K562 (cell line): ENCODE measurements at regions not wholly inside any gene's neighbourhood (a gene's known extent, or its start where the extent isn't known, plus 50 kb on each side); places are given as distances from the start of the nearest gene placed in this dataset.

ENCODE experiments used
- ATAC-seq: fragments of 200-7000 bp; cut with Tn5 transposase; 3 replicates; pipeline ENCODE4 v1.9.1; 2020; ENCODE audit warnings: moderate library complexity
- BruUV-seq: library from RNA; stranded (reverse); fragments of 400-500 nt; replicated peaks from 2 replicates; lab custom pipeline; 2021; lab: Mats Ljungman, UMichigan
- CTCF ChIA-PET: fragments of 300-600 bp; formaldehyde crosslinking; extraction: SDS; loops from one replicate; lab custom pipeline; 2021; ENCODE audit warnings: low intra/inter-chr PET ratio; lab: Yijun Ruan, JAX
- POLR2A ChIA-PET: fragments of 300-600, 350-650 bp; sonication (Branson Sonifier 250); formaldehyde crosslinking; extraction: SDS; loops from one replicate; lab custom pipeline; 2021; ENCODE audit warnings: antibody characterized with exemption, inconsistent platforms; lab: Yijun Ruan, JAX
- DNase-seq, 4 experiments: peaks; one replicate each; pipeline versions ENCODE4 v3.0.0 to v3.0.0-alpha.2; 2011 to 2018; ENCODE audit warnings: low spot score in 3 of 4, mixed read lengths in 3 of 4; ENCODE audit errors: extremely low read depth in 1 of 4
- FAIRE-seq: peaks from 2 replicates; lab custom pipeline; 2011; peaks lifted over from hg19 to GRCh38; lab: Jason Lieb, UNC
- H2AFZ ChIP-seq: 2 replicates; pipeline ENCODE4 v1.6.0; 2011; ENCODE audit warnings: low read depth, low read length, control low read depth, inconsistent platforms
- H3K27ac ChIP-seq: fragments of 200-600 bp; 3 replicates; pipeline ENCODE4 v1.8.0; 2011; ENCODE audit warnings: low read depth, mild to moderate bottlenecking, control low read depth, inconsistent platforms, low read length, moderate library complexity, mixed read lengths; ENCODE audit errors: extremely low read depth
- H3K27me3 ChIP-seq, 2 experiments: fragments of 300-600 bp in 1 of 2; 2 replicates in 1 of 2; 3 replicates in 1 of 2; pipeline versions ENCODE4 v1.6.0 to v1.8.0; 2011; ENCODE audit warnings: inconsistent platforms in 2 of 2, low read length in 2 of 2, mild to moderate bottlenecking in 1 of 2, mixed read lengths in 1 of 2, moderate library complexity in 1 of 2; ENCODE audit not compliant: control insufficient read depth in 2 of 2, insufficient read depth in 2 of 2
- H3K36me3 ChIP-seq: fragments of 300-600 bp; 3 replicates; pipeline ENCODE4 v1.8.0; 2011; ENCODE audit warnings: mild to moderate bottlenecking, low read length, inconsistent platforms; ENCODE audit not compliant: control insufficient read depth, insufficient read depth
- H3K4me1 ChIP-seq, 2 experiments: fragments of 200-600 bp in 1 of 2; replicated peaks in 1 of 2; 2 replicates in 1 of 2; 3 replicates in 1 of 2; pipeline versions ENCODE4 v1.5.1 to v1.8.0; 2011; ENCODE audit warnings: inconsistent platforms in 2 of 2, low read length in 2 of 2, mild to moderate bottlenecking in 1 of 2, mixed read lengths in 1 of 2, moderate library complexity in 1 of 2; ENCODE audit not compliant: control insufficient read depth in 2 of 2, insufficient read depth in 2 of 2
- H3K4me2 ChIP-seq: 2 replicates; pipeline ENCODE4 v1.6.1; 2011; ENCODE audit warnings: low read length, control low read depth, inconsistent platforms, mixed read lengths; ENCODE audit not compliant: insufficient read depth
- H3K4me3 ChIP-seq: fragments of 200-600 bp; sonication (generic), shearing (Covaris generic); 2 replicates; pipeline ENCODE4 v1.5.1; 2016; ENCODE audit warnings: control low read depth, inconsistent platforms
- H3K79me2 ChIP-seq: fragments of 200-600 bp; 3 replicates; pipeline ENCODE4 v1.8.0; 2011; ENCODE audit warnings: low read length, inconsistent platforms; ENCODE audit not compliant: control insufficient read depth, insufficient read depth
- H3K9ac ChIP-seq, 2 experiments: 2 replicates each; pipeline versions ENCODE4 v1.6.0 to v1.6.1; 2011; ENCODE audit warnings: low read depth in 2 of 2, low read length in 2 of 2, control low read depth in 1 of 2, inconsistent platforms in 1 of 2, mild to moderate bottlenecking in 1 of 2, mixed read lengths in 1 of 2; ENCODE audit not compliant: insufficient read depth in 1 of 2
- H3K9me1 ChIP-seq: one replicate; pipeline ENCODE4 v1.6.0; 2011; ENCODE audit warnings: inconsistent platforms, mild to moderate bottlenecking, low read length, moderate library complexity; ENCODE audit not compliant: control insufficient read depth, insufficient read depth
- H3K9me3 ChIP-seq: replicated peaks from 2 replicates; pipeline ENCODE4 v1.5.1; 2011; ENCODE audit warnings: low read depth, low read length, inconsistent platforms; ENCODE audit not compliant: control insufficient read depth, insufficient read depth
- H4K20me1 ChIP-seq: replicated peaks from 2 replicates; pipeline ENCODE4 v1.6.1; 2011; ENCODE audit warnings: low read length, inconsistent platforms, mixed read lengths; ENCODE audit not compliant: control insufficient read depth, insufficient read depth
- CC2D1A ChIP-seq: fragments of 450-650 bp; IDR thresholded peaks from 2 replicates; pipeline ENCODE4 v1.6.1; 2017; ENCODE audit warnings: mild to moderate bottlenecking
- CCNT2 ChIP-seq: IDR thresholded peaks from 2 replicates; pipeline ENCODE4 v1.6.1; 2011; ENCODE audit warnings: borderline replicate concordance, low read depth, mild to moderate bottlenecking, moderate library complexity, mixed read lengths, low read length; ENCODE audit not compliant: insufficient read length; ENCODE audit errors: extremely low read depth
- CSDE1 ChIP-seq, 2 experiments: fragments of 450-650 bp; IDR thresholded peaks; 2 replicates each; pipeline ENCODE4 v1.6.1; 2016; ENCODE audit warnings: mild to moderate bottlenecking in 1 of 2
- ESRRA ChIP-seq: fragments of 450-650 bp; IDR thresholded peaks from 2 replicates; pipeline ENCODE4 v1.6.1; 2014; ENCODE audit warnings: low read depth, mild to moderate bottlenecking, moderate library complexity, borderline replicate concordance
- FOXM1 ChIP-seq, 2 experiments: fragments of 450-650 bp in 1 of 2; sonication (generic) in 1 of 2; formaldehyde crosslinking in 1 of 2; IDR thresholded peaks; 2 replicates each; pipeline versions ENCODE4 v1.6.1 to v1.9.0; 2017 to 2022; ENCODE audit warnings: low read depth in 2 of 2, mild to moderate bottlenecking in 2 of 2, missing genetic modification reagents in 1 of 2, moderate library complexity in 1 of 2
- GTF2F1 ChIP-seq: IDR thresholded peaks from 2 replicates; pipeline ENCODE4 v1.6.1; 2011; ENCODE audit warnings: low read depth, low read length, improper control_type of control experiment
- IRF9 ChIP-seq: fragments of 450-650 bp; IDR thresholded peaks from 2 replicates; pipeline ENCODE4 v1.6.1; 2016; ENCODE audit warnings: missing biosample characterization, missing genetic modification characterization
- MAFG ChIP-seq: fragments of 450-650 bp; conservative IDR thresholded peaks from 2 replicates; pipeline ENCODE4 v1.6.1; 2016; ENCODE audit warnings: missing genetic modification characterization, missing compliant biosample characterization
- MED1 ChIP-seq: sonication (generic); formaldehyde crosslinking; IDR thresholded peaks from 2 replicates; pipeline ENCODE4 v1.8.1; 2023; ENCODE audit warnings: missing genetic modification reagents, borderline replicate concordance
- SETDB1 ChIP-seq: IDR thresholded peaks from one replicate; pipeline ENCODE4 v1.6.1; 2012; ENCODE audit warnings: low read length, control low read depth, inconsistent platforms
- SMARCA5 ChIP-seq: fragments of 450-650 bp; IDR thresholded peaks from 2 replicates; pipeline ENCODE4 v1.6.1; 2016
- TAF1 ChIP-seq: IDR thresholded peaks from 2 replicates; pipeline ENCODE4 v1.6.1; 2011; ENCODE audit warnings: mild to moderate bottlenecking, low read length, moderate library complexity; ENCODE audit not compliant: insufficient read depth, control insufficient read depth, severe bottlenecking; ENCODE audit errors: extremely low read depth
- ZBTB12 ChIP-seq: fragments of 250-450 bp; sonication (Bioruptor Pico); IDR thresholded peaks from 2 replicates; pipeline ENCODE4 v1.4.0; 2020
- ZBTB9 ChIP-seq: fragments of 450-650 bp; formaldehyde crosslinking; IDR thresholded peaks from 2 replicates; pipeline ENCODE4 v1.4.0; 2020; ENCODE audit warnings: mild to moderate bottlenecking, moderate library complexity
- ZFX ChIP-seq: sonication (generic); formaldehyde crosslinking; IDR thresholded peaks from 2 replicates; pipeline ENCODE4 v1.8.0; 2022; ENCODE audit warnings: mild to moderate bottlenecking, missing genetic modification reagents, moderate library complexity
- ZNF239 ChIP-seq: fragments of 250-450 bp; sonication (Bioruptor Pico); IDR thresholded peaks from 2 replicates; pipeline ENCODE4 v1.4.0; 2020; ENCODE audit warnings: mild to moderate bottlenecking
- ZNF444 ChIP-seq: fragments of 250-450 bp; sonication (Bioruptor Pico); IDR thresholded peaks from 2 replicates; pipeline ENCODE4 v1.4.0; 2020; ENCODE audit warnings: mild to moderate bottlenecking, moderate library complexity
- WGBS: fragments of 100-300 bp; shearing (Covaris generic); methylation state at CpG from one replicate; pipeline ENCODE4 v1.1.6; 2016; ENCODE audit warnings: low coverage, mixed read lengths; ENCODE audit not compliant: insufficient coverage; ENCODE audit errors: missing lambda C conversion rate; 5-methylcytosine and 5-hydroxymethylcytosine counted together
- in situ Hi-C: fragments of 300-500 bp; cut with MboI; formaldehyde crosslinking; loops from 4 replicates; pipeline ENCODE4 v1.15.0; 2018; ENCODE audit warnings: inconsistent platforms, mixed read lengths
- intact Hi-C: fragments of 100-400 bp; cut with micrococcal nuclease; formaldehyde crosslinking; loops from 2 replicates; pipeline ENCODE4 v1.14.2; 2022

- ChIA-PET POLR2A (interaction anchor here (1.0 kb wide), 1 partner anchor 13 kb away, joined by 3 read pairs; no protein-coding TSS in a partner anchor), CTCF (no interaction called here)
- no peaks in the 10 kb centered on the region for H3K27me3 ChIP-seq
- H3K27ac ChIP-seq = no peak overlapping the region
- no TSS peak for BruUV-seq
- no peak overlapping the region for H3K4me3 ChIP-seq
- DNase-seq (no peak), FAIRE-seq (no peak), ATAC-seq (no peak)
- H3K79me2 ChIP-seq = peaks cover 2% of the 10 kb centered on the region; the same call in 1 of the 3 replicates
- H3K9me3 ChIP-seq = no peaks in the 10 kb centered on the region
- in situ Hi-C loops (no loop called here), intact Hi-C loops (no loop called here)
- WGBS = 77% methylated on average over 2 of the region's 2 CpGs
- no peak overlapping the region for H2AFZ ChIP-seq
- no peaks in the 10 kb centered on the region for H3K9me1 ChIP-seq
- H3K9ac ChIP-seq = no peak overlapping the region
- no peak overlapping the region for H3K4me2 ChIP-seq
- H4K20me1 ChIP-seq = no peaks in the 10 kb centered on the region
- TF ChIP-seq MED1 (CRISPR knock-in tag) (no peak), CC2D1A (no peak), ZBTB9 (CRISPR knock-in tag) (no peak), ZFX (CRISPR knock-in tag) (no peak), ESRRA (no peak), FOXM1 (IDR thresholded peaks at IDR 0.05; ENCODE audit: low read depth) (no peak), FOXM1 (CRISPR knock-in tag; IDR thresholded peaks at IDR 0.05; ENCODE audit: low read depth) (no peak), MAFG (no peak), SMARCA5 (no peak), IRF9 (no peak), TAF1 (no peak), CCNT2 (no peak), ZBTB12 (CRISPR knock-in tag) (no peak), SETDB1 (no peak), ZNF444 (no peak), CSDE1 (IDR thresholded peaks at IDR 0.05) (no peak), ZNF239 (CRISPR knock-in tag) (no peak), GTF2F1 (no peak)
- TF ChIP-seq, all 486 proteins: peak for 0
- Histone ChIP-seq H3K36me3 (peaks cover 29% of the 10 kb centered on the region), H3K4me1 (no peaks in the 10 kb centered on the region)
Measured at GRCh38 chr12:91703491-91704283, 442.0 kb downstream of the BTG1 start.
